HG02678 (cell line): ENCODE measurements at regions not wholly inside any gene's neighbourhood (a gene's known extent, or its start where the extent isn't known, plus 50 kb on each side); places are given as distances from the start of the nearest gene placed in this dataset.
"Not testable (repeated sequence)": the region's sequence is repeated elsewhere in the genome, so short reads cannot be mapped to it uniquely, and the experiment has no call there.

ENCODE experiments used
- ATAC-seq: cut with Tn5 transposase; IDR thresholded peaks from one replicate; pipeline ENCODE4 v1.9.1; 2021; ENCODE audit warnings: mild to moderate bottlenecking, moderate library complexity; ENCODE audit not compliant: unreplicated experiment

- no peak for ATAC-seq
Measured at GRCh38 chr2:64936809-64937208, 52.4 kb upstream of the SLC1A4 start.

GRCh38 chr2:64937314-64937686 lies 51.9 kb upstream of the SLC1A4 start:
- ATAC-seq = not testable (repeated sequence)

- peak; percentile 63 for ATAC-seq
Measured at GRCh38 chr2:64937687-64938491, 51.3 kb upstream of the SLC1A4 start.

- no peak for ATAC-seq
Measured at GRCh38 chr2:64938607-64939285, 50.5 kb upstream of the SLC1A4 start.

- ATAC-seq = peak; percentile 62
Measured at GRCh38 chr2:64939332-64939917, 49.8 kb upstream of the SLC1A4 start.
